ENCODE measurements at regions not wholly inside any gene's neighbourhood (a gene's known extent, or its start where the extent isn't known, plus 50 kb on each side); places are given as distances from the start of the nearest gene placed in this dataset.

- no peak for TF ChIP-seq CTCF (IDR thresholded peaks at IDR 0.05)
- H3K36me3 Mint-ChIP-seq = no peaks in the 10 kb centered on the region
- no peak overlapping the region for H2AFZ ChIP-seq (ENCODE audit: insufficient read depth, low read depth, low read length, poor library complexity, severe bottlenecking)
- H3K4me1 ChIP-seq (ENCODE audit: control insufficient read depth in 1 of 2, insufficient read depth in 2 of 2, low read length in 2 of 2) = peaks cover 5 to 12% of the 10 kb centered on the region in 2 donors
- H4K20me1 ChIP-seq (ENCODE audit: insufficient read depth, low read length) = no peaks in the 10 kb centered on the region
- peaks cover 0 to 2% (median 2%) of the 10 kb centered on the region in 3 donors for H3K27me3 Mint-ChIP-seq (ENCODE audit: low read depth in 3 of 3)
- intact Hi-C loops (cut with micrococcal nuclease) = loop anchor here in 1 of 2 donors (10.0 kb wide), 1 partner anchor 95 kb away; the partner anchor contains the start of gene SLC8A1
- H3K4me3 ChIP-seq (replicated peaks in 1 of 3; ENCODE audit: low read depth in 2 of 3, low read length in 3 of 3) = no peak overlapping the region
- H3K4me3 Mint-ChIP-seq = no peak overlapping the region
- no CpG with 5 or more reads among the region's 1 CpG for WGBS (ENCODE audit: insufficient coverage)
- no peak overlapping the region for H3K4me2 ChIP-seq (replicated peaks; ENCODE audit: extremely low read depth, low read length, poor library complexity, severe bottlenecking)
- peaks cover 15% of the 10 kb centered on the region for H3K4me1 Mint-ChIP-seq
- no peaks in the 10 kb centered on the region for H3K9me3 ChIP-seq (replicated peaks in 1 of 2; ENCODE audit: control insufficient read depth in 1 of 2, insufficient read depth in 1 of 2, low read length in 2 of 2)
- no peaks in the 10 kb centered on the region for H3K36me3 ChIP-seq (replicated peaks in 1 of 2; ENCODE audit: control insufficient read depth in 1 of 2, insufficient read depth in 2 of 2, low read length in 2 of 2)
- H3K9me3 Mint-ChIP-seq = no peaks in the 10 kb centered on the region
- DNase-seq = no peak
- H3K79me2 ChIP-seq (ENCODE audit: insufficient read depth, low read length) = no peaks in the 10 kb centered on the region
- no peak overlapping the region for H3K9ac ChIP-seq (ENCODE audit: insufficient read depth, low read length, poor library complexity, severe bottlenecking)
- H3K27me3 ChIP-seq (ENCODE audit: control insufficient read depth in 2 of 2, insufficient read depth in 2 of 2, low read length in 2 of 2) = no peaks in the 10 kb centered on the region
- H3K27ac Mint-ChIP-seq = no peak overlapping the region
- no peak overlapping the region for H3K27ac ChIP-seq (ENCODE audit: low read depth in 1 of 2, low read length in 2 of 2)
These were observed 98.2 kb upstream of the SLC8A1 start for GRCh38 chr2:40550085-40550484.

- Mint-ChIP-seq H3K4me1 (peaks cover 21% of the 10 kb centered on the region), H3K27ac (no peak overlapping the region), H3K36me3 (no peaks in the 10 kb centered on the region), H3K4me3 (no peak overlapping the region), H3K27me3 (ENCODE audit: low read depth in 3 of 3) (peaks cover 0 to 2% (median 2%) of the 10 kb centered on the region in 3 donors), H3K9me3 (no peaks in the 10 kb centered on the region)
- H3K4me1 ChIP-seq (ENCODE audit: control insufficient read depth in 1 of 2, insufficient read depth in 2 of 2, low read length in 2 of 2) = peaks cover 9 to 18% of the 10 kb centered on the region in 2 donors
- no peaks in the 10 kb centered on the region for H3K27me3 ChIP-seq (ENCODE audit: control insufficient read depth in 2 of 2, insufficient read depth in 2 of 2, low read length in 2 of 2)
- no peak for TF ChIP-seq CTCF (IDR thresholded peaks at IDR 0.05)
- H3K36me3 ChIP-seq (replicated peaks in 1 of 2; ENCODE audit: control insufficient read depth in 1 of 2, insufficient read depth in 2 of 2, low read length in 2 of 2) = no peaks in the 10 kb centered on the region
- H3K9me3 ChIP-seq (replicated peaks in 1 of 2; ENCODE audit: control insufficient read depth in 1 of 2, insufficient read depth in 1 of 2, low read length in 2 of 2) = no peaks in the 10 kb centered on the region
- H3K9ac ChIP-seq (ENCODE audit: insufficient read depth, low read length, poor library complexity, severe bottlenecking) = no peak overlapping the region
- WGBS (ENCODE audit: insufficient coverage) = no CpG with 5 or more reads among the region's 3 CpGs
- H4K20me1 ChIP-seq (ENCODE audit: insufficient read depth, low read length) = no peaks in the 10 kb centered on the region
- H2AFZ ChIP-seq (ENCODE audit: insufficient read depth, low read depth, low read length, poor library complexity, severe bottlenecking) = no peak overlapping the region
- H3K79me2 ChIP-seq (ENCODE audit: insufficient read depth, low read length) = no peaks in the 10 kb centered on the region
- no peak for DNase-seq
- no peak overlapping the region for H3K4me2 ChIP-seq (replicated peaks; ENCODE audit: extremely low read depth, low read length, poor library complexity, severe bottlenecking)
- no peak overlapping the region for H3K27ac ChIP-seq (ENCODE audit: low read depth in 1 of 2, low read length in 2 of 2)
- H3K4me3 ChIP-seq (replicated peaks in 1 of 3; ENCODE audit: low read depth in 2 of 3, low read length in 3 of 3) = no peak overlapping the region
- intact Hi-C loops (cut with micrococcal nuclease) = loop anchor here in 1 of 2 donors (10.0 kb wide), 1 partner anchor 96 kb away; the partner anchor contains the start of gene SLC8A1
These were observed 99.2 kb upstream of the SLC8A1 start for GRCh38 chr2:40551081-40551480.
